ENCODE measurements at regions not wholly inside any gene's neighbourhood (a gene's known extent, or its start where the extent isn't known, plus 50 kb on each side); places are given as distances from the start of the nearest gene placed in this dataset.
A peak's percentile ranks its signal among the peaks of the same experiment; 100 is the strongest.
"Not testable (repeated sequence)": the region's sequence is repeated elsewhere in the genome, so short reads cannot be mapped to it uniquely, and the experiment has no call there.

DNA sequence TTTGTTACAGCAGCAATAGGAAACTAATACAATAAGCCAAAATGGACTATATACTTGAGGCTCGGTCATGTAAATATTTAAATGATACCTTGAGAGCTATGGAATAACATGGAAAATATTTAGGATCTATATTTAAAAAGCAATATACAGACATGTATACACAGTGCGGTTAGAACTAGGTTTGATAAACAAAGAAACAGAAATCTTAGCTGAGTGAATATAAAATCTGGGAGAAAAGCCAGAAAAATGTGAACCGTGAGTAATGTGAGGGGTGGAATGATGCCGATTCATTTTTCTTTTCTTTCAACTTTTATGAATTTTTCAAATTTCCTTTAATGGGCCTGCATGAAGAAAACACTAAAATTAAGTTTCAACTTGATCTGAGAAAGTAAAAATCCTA, 104.1 kb downstream of the ATXN3L start:
- TF ChIP-seq CTCF (IDR thresholded peaks at IDR 0.05; ENCODE audit: low read depth, low read length) = no peak
- POLR2A ChIA-PET = interaction anchor here (0.5 to 1.6 kb wide), 3 partner anchors 173 to 272 kb away, joined by 3 to 10 read pairs (median 5); no protein-coding TSS in a partner anchor
- H3K9me3 ChIP-seq (ENCODE audit: control insufficient read depth, insufficient read depth, low read length) = 0 out of 2 replicates have a peak, but pooled peaks cover 2% of the 10 kb centered on the region
- no peaks in the 10 kb centered on the region for H3K27me3 ChIP-seq (ENCODE audit: control insufficient read depth, insufficient read depth, low read length)
- peak overlapping the region; percentile 68 for H3K27ac ChIP-seq (ENCODE audit: low read depth, low read length)
- no peak overlapping the region for H3K4me3 ChIP-seq (ENCODE audit: low read depth, low read length)
- CTCF ChIA-PET = interaction anchor here (0.9 to 1.9 kb wide), 2 partner anchors 269 to 273 kb away, joined by 4 to 5 read pairs; no protein-coding TSS in a partner anchor
- DNase-seq (ENCODE audit: low read depth, low spot score) = peak; percentile 7

- POLR2A ChIA-PET = interaction anchor here (0.9 kb wide), 1 partner anchor 165 kb away, joined by 3 read pairs; no protein-coding TSS in a partner anchor
- DNase-seq (ENCODE audit: low read depth, low spot score) = peak; percentile 3
- Histone ChIP-seq H3K27ac (ENCODE audit: low read depth, low read length) (no peak overlapping the region), H3K9me3 (ENCODE audit: control insufficient read depth, insufficient read depth, low read length) (0 out of 2 replicates have a peak, but pooled peaks cover 2% of the 10 kb centered on the region), H3K4me3 (ENCODE audit: low read depth, low read length) (no peak overlapping the region), H3K27me3 (ENCODE audit: control insufficient read depth, insufficient read depth, low read length) (no peaks in the 10 kb centered on the region)
- CTCF ChIA-PET = interaction anchor here (0.6 kb wide), 1 partner anchor 410 kb away, joined by 3 read pairs; no protein-coding TSS in a partner anchor
- TF ChIP-seq CTCF (IDR thresholded peaks at IDR 0.05; ENCODE audit: low read depth, low read length) = no peak
These were observed 107.6 kb downstream of the ATXN3L start for GRCh38 chrX:13212191-13212651.

DNA sequence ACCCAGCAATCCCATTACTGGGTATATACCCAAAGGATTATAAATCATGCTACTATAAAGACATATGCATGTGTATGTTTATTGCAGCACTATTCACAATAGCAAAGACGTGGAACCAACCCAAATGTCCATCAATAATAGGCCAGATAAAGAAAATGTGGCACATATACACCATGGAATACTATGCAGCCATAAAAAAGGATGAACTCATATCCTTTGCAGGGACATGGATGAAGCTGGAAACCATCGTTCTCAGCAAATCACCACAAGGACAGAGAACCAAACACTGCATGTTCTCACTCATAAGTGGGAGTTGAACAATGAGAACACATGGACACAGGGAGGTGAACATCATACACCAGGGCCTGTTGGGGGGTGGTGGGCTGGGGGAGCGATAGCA, 109.7 kb downstream of the ATXN3L start:
- CTCF ChIA-PET; H3K27me3 ChIP-seq (ENCODE audit: control insufficient read depth, insufficient read depth, low read length); H3K27ac ChIP-seq (ENCODE audit: low read depth, low read length); POLR2A ChIA-PET; DNase-seq (ENCODE audit: low read depth, low spot score); H3K9me3 ChIP-seq (ENCODE audit: control insufficient read depth, insufficient read depth, low read length); H3K4me3 ChIP-seq (ENCODE audit: low read depth, low read length): not testable (repeated sequence)

GRCh38 chrX:13209704-13210103, 110.1 kb downstream of the ATXN3L start:
- POLR2A ChIA-PET; H3K27me3 ChIP-seq (ENCODE audit: control insufficient read depth, insufficient read depth, low read length); H3K4me3 ChIP-seq (ENCODE audit: low read depth, low read length); DNase-seq (ENCODE audit: low read depth, low spot score); H3K27ac ChIP-seq (ENCODE audit: low read depth, low read length); CTCF ChIA-PET; H3K9me3 ChIP-seq (ENCODE audit: control insufficient read depth, insufficient read depth, low read length): not testable (repeated sequence)

DNA sequence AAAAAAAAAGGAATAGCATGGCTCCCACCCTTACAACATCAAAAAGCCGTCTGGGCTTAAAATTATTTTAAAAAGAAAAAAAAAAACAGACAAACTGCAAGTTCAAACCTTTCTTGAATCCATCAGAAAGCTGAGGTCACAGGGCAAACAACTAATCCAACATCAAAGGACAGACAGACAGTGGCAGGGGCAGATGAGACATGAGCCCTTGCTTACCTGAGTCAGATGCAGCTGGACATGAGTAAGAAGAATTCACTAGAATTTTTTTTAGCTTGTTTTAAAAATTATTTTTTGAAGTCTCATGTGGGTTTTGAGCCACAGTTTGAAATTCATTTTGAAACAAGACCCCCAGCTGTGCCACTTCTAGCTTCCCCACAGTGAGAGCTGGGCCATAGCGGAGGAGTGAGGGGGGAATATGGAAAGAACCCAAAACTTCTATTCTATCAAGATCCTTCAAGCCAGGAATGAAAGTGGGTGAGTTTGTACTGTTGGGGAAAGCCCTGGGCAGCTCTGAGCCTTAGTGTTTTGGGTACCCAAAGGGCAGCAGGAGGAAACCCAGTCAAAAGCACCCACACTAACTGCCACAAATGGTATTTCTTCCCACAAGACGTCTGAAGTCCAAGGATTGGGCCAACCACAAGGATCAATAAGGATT, 111.4 kb downstream of the ATXN3L start:
- DNase-seq (ENCODE audit: low read depth, low spot score) = no peak
- TF ChIP-seq CTCF (IDR thresholded peaks at IDR 0.05; ENCODE audit: low read depth, low read length) = no peak
- CTCF ChIA-PET = interaction anchor here (0.7 kb wide), 1 partner anchor 1104 kb away, joined by 4 read pairs; no protein-coding TSS in a partner anchor

GRCh38 chrX:13203271-13203670, 116.6 kb downstream of the ATXN3L start:
- Histone ChIP-seq H3K9me3 (ENCODE audit: control insufficient read depth, insufficient read depth, low read length) (no peaks in the 10 kb centered on the region), H3K4me3 (ENCODE audit: low read depth, low read length) (no peak overlapping the region), H3K27me3 (ENCODE audit: control insufficient read depth, insufficient read depth, low read length) (no peaks in the 10 kb centered on the region), H3K27ac (ENCODE audit: low read depth, low read length) (no peak overlapping the region)
- DNase-seq (ENCODE audit: low read depth, low spot score) = no peak
- ChIA-PET CTCF (no interaction called here), POLR2A (no interaction called here)
- TF ChIP-seq CTCF (IDR thresholded peaks at IDR 0.05; ENCODE audit: low read depth, low read length) = no peak

More for the DNA sequence above, 111.4 kb downstream of the ATXN3L start:
- Histone ChIP-seq H3K9me3 (ENCODE audit: control insufficient read depth, insufficient read depth, low read length) (no peaks in the 10 kb centered on the region), H3K27ac (ENCODE audit: low read depth, low read length) (no peak overlapping the region), H3K27me3 (ENCODE audit: control insufficient read depth, insufficient read depth, low read length) (no peaks in the 10 kb centered on the region), H3K4me3 (ENCODE audit: low read depth, low read length) (no peak overlapping the region)
- POLR2A ChIA-PET = interaction anchor here (0.7 kb wide), 1 partner anchor 13 kb away, joined by 4 read pairs; no protein-coding TSS in a partner anchor
